ENCODE measurements at regions not wholly inside any gene's neighbourhood (a gene's known extent, or its start where the extent isn't known, plus 50 kb on each side); places are given as distances from the start of the nearest gene placed in this dataset.
A peak's percentile ranks its signal among the peaks of the same experiment; 100 is the strongest.
"Not testable (repeated sequence)": the region's sequence is repeated elsewhere in the genome, so short reads cannot be mapped to it uniquely, and the experiment has no call there.

DNA sequence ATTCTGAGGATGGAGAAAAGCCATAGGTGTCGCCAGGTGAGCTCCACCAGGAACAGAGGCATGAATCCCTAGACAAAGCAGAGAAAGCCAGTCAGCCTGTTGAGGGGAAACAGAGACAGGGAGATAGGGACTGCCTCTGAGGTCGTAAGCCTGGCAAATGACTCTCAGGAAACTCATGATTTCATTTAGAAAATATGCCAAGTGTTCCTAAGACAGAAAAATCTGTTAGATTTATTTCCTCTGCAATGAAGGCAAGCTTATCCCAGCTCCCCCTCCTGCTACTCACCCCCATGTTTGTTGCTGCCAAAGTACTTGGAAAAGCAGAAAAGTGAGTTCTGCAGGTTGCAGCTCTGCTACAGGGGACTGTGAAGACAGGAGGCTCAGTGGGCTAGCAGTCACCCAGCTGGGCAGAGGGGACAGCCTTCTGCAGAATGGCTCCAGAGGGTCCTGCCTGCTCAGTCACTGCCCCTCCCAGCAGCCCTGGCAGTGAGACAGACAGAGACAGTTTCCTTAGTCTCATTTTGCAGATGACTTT lies 184.3 kb downstream of the ADRA2A start:
- DNase-seq (ENCODE audit: low spot score) = no peak

- DNase-seq (ENCODE audit: low spot score) = no peak
Observed at GRCh38 chr10:111265341-111265740, 188.5 kb downstream of the ADRA2A start.

DNA sequence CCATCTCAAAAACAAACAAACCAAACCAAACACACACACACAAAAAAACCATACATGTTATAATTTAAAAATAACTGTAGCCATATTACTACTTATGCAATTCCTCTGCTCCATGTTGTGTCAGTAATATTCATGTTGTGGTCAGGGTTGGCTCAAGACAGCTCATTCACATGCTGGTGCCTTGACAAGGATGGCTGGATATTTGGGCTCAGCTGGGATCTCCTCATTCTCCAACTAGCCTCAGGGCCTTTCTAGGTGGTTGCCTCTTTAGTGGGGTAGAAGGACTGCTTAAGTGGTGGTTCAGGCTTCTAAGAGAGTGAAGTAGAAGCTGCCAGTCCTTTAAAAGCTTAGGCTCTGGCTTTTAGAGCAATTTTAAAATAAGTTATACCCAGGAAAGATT lies 189.3 kb downstream of the ADRA2A start:
- no peak for DNase-seq (ENCODE audit: low spot score)

GRCh38 chr10:111267673-111268072 lies 190.8 kb downstream of the ADRA2A start:
- DNase-seq (ENCODE audit: low spot score) = no peak

DNA sequence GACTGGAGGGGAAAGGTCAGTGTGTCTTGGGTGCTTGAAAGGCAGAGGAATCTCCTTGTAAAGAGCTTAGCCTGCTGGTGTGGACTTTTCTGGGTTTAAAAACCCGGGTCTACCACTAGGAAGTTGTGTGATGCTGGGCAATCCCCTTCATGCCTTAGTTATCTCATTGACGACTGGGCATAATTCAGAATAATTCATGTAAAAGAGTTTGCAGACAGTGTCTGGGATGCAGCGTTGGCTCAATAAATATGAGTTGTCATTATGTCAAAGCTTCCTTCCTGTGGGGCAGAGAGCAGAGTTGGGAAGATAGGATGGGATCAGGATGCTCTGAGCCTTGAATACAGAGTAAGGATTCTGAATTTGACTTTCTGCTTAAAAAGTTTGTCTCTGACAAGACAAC lies 196.4 kb downstream of the ADRA2A start:
- DNase-seq (ENCODE audit: low spot score) = no peak

- DNase-seq (ENCODE audit: low spot score) = no peak
Observed at GRCh38 chr10:111273635-111274034, 196.8 kb downstream of the ADRA2A start.

DNA sequence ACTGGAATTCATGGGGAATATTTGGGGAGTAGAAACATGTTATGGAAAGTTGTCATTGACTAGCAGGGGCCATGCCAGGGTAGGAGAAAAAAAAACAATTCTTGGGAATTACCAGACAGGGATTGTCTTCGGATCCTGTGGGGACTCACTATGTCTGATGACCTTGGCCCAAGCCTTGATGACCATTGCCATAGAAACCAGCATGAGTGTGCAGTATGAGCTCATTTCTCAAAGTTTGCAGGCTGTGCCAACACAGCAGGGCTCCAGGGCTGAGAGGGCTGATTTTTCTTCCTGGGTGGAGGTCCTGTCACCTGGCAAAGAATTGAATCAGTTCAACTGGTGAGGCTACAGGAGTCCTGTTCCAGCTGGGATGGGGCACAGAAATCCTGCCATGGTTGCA lies 198.3 kb downstream of the ADRA2A start:
- DNase-seq (ENCODE audit: low spot score) = no peak

DNA sequence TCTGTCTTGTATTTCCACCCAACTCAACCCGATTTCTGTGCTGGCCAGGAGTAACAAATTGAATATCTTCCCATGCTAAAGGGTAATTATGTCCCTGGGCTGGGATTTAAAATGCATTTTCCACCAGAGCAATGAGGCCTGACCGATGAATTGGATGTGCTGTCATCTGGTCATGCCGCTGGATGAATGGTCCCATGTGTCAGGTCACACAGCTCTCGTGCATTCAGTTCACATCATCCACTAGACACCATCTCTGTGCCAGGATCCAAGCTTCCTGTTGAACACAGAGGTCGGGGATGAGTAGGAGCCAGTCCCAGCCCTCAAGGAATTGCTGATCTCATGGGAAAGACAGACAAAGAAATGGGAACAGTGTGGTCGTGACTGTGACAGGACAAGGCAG lies 200.8 kb downstream of the ADRA2A start:
- peak; percentile 11 for DNase-seq (ENCODE audit: low spot score)

DNA sequence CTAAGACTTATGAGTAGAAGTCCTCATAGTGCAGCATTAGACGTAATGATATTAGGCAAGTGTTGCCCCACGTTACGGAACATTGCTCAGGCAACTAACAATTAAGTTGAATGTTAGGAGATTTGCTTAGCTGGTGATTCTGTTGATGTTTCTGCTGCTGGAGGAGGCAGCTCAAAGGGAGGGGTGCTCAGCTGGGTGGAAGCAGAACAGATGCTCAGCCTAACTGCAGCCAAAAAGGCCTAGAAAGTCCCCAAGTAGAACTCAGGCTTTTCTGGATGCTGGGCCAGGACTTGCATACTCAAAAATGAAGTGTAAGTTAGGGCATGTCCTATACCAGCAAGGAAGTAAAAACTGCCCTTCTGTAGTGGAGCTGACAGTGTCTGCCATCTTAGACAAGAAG lies 201.4 kb downstream of the ADRA2A start:
- no peak for DNase-seq (ENCODE audit: low spot score)

- peak; percentile 19 for DNase-seq (ENCODE audit: low spot score)
Observed at GRCh38 chr10:111281516-111281915, 204.7 kb downstream of the ADRA2A start.

GRCh38 chr10:111289461-111289860 lies 212.6 kb downstream of the ADRA2A start:
- DNase-seq (ENCODE audit: low spot score) = no peak

GRCh38 chr10:111290649-111291048 lies 213.8 kb downstream of the ADRA2A start:
- DNase-seq (ENCODE audit: low spot score) = no peak

- no peak for DNase-seq (ENCODE audit: low spot score)
Observed at GRCh38 chr10:111295788-111296187, 219.0 kb downstream of the ADRA2A start.

DNA sequence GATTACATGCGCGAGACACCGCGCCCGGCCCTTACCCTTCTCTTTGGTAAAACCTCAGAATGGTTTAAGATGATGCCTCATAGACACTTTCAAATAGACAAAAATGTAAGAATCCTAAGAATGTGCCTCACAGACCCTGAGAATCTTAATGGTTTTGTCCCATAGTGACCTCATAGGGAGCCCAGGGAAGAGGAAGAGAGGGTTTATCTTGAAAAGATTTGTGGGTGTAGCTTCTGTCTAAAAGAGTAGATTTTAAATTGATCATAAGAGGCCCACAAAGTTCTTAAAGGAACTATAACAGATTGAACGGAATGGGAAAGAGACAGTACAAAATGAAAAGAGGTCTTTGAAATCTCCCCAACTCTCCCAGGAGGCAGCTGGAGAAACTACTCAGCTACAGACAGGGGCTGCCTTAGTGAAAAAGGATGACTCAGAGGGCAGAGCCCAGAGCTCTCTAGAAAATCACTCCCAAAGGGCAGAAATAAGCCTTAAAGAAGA lies 220.6 kb downstream of the ADRA2A start:
- DNase-seq (ENCODE audit: low spot score) = no peak

- no peak for DNase-seq (ENCODE audit: low spot score)
Observed at GRCh38 chr10:111298031-111298430, 221.2 kb downstream of the ADRA2A start.

DNA sequence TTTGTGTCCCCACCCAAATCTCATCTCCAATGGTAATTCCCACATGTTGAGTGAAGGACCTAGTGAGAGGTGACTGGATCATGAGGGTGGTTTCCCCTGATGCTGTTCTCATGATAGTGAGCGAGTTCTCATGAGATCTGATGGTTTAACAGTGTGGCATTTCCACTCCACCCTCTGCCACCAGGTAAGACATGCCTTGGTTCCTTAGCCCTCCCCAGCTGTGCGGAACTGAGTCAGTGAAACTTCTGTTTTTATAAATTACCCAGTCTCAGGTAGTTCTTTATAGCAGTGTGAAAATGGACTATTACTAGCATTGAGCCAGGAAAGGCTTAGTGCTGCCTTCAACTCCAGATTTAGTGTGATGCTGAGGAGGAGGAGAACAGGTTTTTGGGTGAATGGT lies 222.2 kb downstream of the ADRA2A start:
- DNase-seq (ENCODE audit: low spot score) = no peak

GRCh38 chr10:111303887-111304286 lies 227.1 kb downstream of the ADRA2A start:
- no peak for DNase-seq (ENCODE audit: low spot score)

DNA sequence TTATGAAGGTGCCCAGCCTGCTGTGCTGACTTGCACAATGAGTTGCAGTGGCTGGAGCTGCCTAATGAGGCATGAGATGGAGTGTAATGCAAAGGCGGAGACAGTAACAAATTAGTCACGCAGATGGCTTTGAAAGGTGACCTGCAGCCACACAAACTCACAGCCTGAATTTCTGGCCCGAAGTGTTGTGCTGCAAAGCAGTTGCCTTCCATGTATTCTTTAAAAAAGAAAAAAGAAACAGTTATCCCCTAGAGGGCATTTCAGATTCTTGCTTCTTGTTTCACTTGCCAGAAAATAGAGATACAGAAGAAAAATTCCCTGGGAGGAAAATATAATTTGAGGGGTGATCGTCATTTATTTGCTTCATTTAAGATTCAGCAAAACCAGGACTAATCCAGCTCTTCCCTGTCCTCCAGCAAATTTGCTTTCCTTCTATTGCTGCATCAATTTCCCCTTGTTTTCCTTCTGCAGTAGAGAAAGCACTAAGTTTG lies 239.9 kb downstream of the ADRA2A start:
- peak; percentile 26 for DNase-seq (ENCODE audit: low spot score)

DNA sequence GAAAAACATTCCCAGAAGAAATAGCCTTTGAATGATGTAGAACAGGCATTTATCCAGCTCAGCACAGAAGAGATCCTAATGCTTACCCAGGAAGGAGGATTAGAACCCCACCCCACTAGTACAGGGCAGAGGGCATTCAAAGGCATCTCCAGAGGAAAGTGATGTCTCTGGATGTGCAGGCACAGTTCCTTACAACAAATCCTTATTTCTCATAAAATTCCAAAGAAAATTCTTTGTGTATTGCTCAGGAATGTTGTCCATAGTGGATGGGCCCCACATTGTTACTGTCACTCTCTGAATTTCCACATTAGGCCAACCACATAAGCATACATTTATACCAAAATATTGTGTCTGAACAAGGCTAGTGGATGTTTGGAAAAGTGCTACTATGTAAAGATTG lies 243.0 kb downstream of the ADRA2A start:
- DNase-seq (ENCODE audit: low spot score) = no peak

DNA sequence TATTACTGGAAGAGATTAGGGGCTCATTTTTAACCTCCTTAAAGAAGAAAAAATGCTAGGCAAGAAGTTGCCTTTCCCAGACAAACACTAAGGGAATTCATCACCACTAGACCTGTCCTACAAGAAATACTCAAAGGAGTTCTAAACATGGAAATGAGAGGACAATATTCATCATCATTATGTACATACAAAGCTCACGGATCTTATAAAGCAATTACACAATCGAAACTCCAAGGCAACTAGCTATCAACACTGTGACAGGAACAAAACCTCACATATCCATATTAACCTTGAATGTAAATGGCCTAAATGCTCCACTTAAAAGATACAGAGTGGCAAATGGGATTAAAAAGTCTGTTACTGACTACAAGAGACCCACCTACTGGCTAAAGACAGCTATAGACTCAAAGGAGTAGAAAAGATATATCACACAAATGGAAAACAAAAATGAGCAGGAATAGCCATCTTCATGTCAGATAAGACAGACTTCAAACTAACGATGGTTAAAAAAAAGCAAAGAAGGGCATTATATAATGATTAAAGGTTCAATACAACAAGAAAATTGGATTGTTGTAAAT lies 246.6 kb downstream of the ADRA2A start:
- DNase-seq (ENCODE audit: low spot score) = no peak

GRCh38 chr10:111332174-111332573 lies 255.3 kb downstream of the ADRA2A start:
- not testable (repeated sequence) for DNase-seq (ENCODE audit: low spot score)

- no peak for DNase-seq (ENCODE audit: low spot score)
Observed at GRCh38 chr10:111335826-111336225, 259.0 kb downstream of the ADRA2A start.

- DNase-seq (ENCODE audit: low spot score) = peak; percentile 21
Observed at GRCh38 chr10:111338035-111338434, 261.2 kb downstream of the ADRA2A start.

DNA sequence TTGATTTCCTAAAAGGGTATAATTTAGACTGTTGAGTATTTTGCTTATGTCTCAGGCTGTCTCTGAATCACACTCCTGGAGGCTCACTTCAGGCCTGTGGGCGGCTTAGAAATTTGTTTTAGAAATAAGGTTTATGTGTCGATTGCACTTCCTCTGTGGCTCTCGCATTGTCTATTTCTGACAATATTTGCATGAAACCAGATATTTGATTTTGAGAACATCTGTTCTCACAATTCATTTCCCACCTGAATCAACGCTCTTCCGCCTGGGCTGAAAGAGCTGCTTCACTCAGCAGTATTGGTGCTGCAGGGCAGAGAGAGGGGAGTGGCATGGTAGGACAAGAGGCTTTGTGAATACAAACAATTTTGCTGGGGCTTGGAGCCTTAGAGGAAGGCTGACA lies 262.0 kb downstream of the ADRA2A start:
- DNase-seq (ENCODE audit: low spot score) = no peak
